GM23248 (cell line): ENCODE measurements at regions not wholly inside any gene's neighbourhood (a gene's known extent, or its start where the extent isn't known, plus 50 kb on each side); places are given as distances from the start of the nearest gene placed in this dataset.

ENCODE experiments used
- DNase-seq: peaks from one replicate; pipeline ENCODE4 v3.0.0-alpha.2; 2015
- H2AFZ ChIP-seq: fragments of 200-600 bp; sonication (generic); 2 replicates; pipeline ENCODE4 v1.6.1; 2016; ENCODE audit warnings: antibody characterized with exemption
- H3F3A ChIP-seq: fragments of 200-600 bp; sonication (generic); 2 replicates; pipeline ENCODE4 v1.6.1; 2016; ENCODE audit warnings: mild to moderate bottlenecking, antibody characterized with exemption, mixed run types; ENCODE audit not compliant: insufficient read depth
- H3K27ac ChIP-seq: fragments of 200-600 bp; sonication (generic); 2 replicates; pipeline ENCODE4 v1.5.1; 2016; ENCODE audit warnings: mild to moderate bottlenecking
- H3K27me3 ChIP-seq: fragments of 200-600 bp; sonication (generic); replicated peaks from 2 replicates; pipeline ENCODE4 v1.6.1; 2016; ENCODE audit warnings: mild to moderate bottlenecking; ENCODE audit not compliant: insufficient read depth
- H3K36me3 ChIP-seq: fragments of 200-600 bp; sonication (generic); 2 replicates; pipeline ENCODE4 v1.6.1; 2016; ENCODE audit warnings: low read depth, mild to moderate bottlenecking
- H3K4me1 ChIP-seq: fragments of 200-600 bp; sonication (generic); 2 replicates; pipeline ENCODE4 v1.6.1; 2016; ENCODE audit warnings: mild to moderate bottlenecking; ENCODE audit not compliant: insufficient read depth
- H3K4me2 ChIP-seq: fragments of 200-600 bp; sonication (generic); one replicate; pipeline ENCODE4 v1.6.1; 2016; ENCODE audit warnings: mild to moderate bottlenecking; ENCODE audit not compliant: unreplicated experiment
- H3K4me3 ChIP-seq: fragments of 200-600 bp; sonication (generic); 2 replicates; pipeline ENCODE4 v1.5.1; 2016; ENCODE audit warnings: mild to moderate bottlenecking
- H3K79me2 ChIP-seq: fragments of 200-600 bp; sonication (generic); 2 replicates; pipeline ENCODE4 v1.6.1; 2016; ENCODE audit warnings: mild to moderate bottlenecking; ENCODE audit not compliant: insufficient read depth
- H3K9ac ChIP-seq: fragments of 200-600 bp; sonication (generic); 2 replicates; pipeline ENCODE4 v1.6.1; 2016; ENCODE audit warnings: mild to moderate bottlenecking
- H3K9me2 ChIP-seq: fragments of 200-600 bp; sonication (generic); 2 replicates; pipeline ENCODE4 v1.6.1; 2016; ENCODE audit warnings: mixed run types, mild to moderate bottlenecking, moderate library complexity; ENCODE audit not compliant: insufficient read depth
- H3K9me3 ChIP-seq: fragments of 200-600 bp; sonication (generic); one replicate; pipeline ENCODE4 v1.6.1; 2017; ENCODE audit warnings: low read depth
- H4K20me1 ChIP-seq: fragments of 200-600 bp; sonication (generic); 2 replicates; pipeline ENCODE4 v1.6.0; 2016; ENCODE audit not compliant: insufficient read depth
- EZH2 ChIP-seq: fragments of 200-600 bp; sonication (generic); IDR thresholded peaks from 2 replicates; pipeline ENCODE4 v1.6.1; 2018; ENCODE audit warnings: antibody characterized with exemption, mild to moderate bottlenecking; ENCODE audit not compliant: insufficient read depth, poor library complexity, severe bottlenecking
- EZH2phosphoT487 ChIP-seq: fragments of 200-600 bp; sonication (generic); IDR thresholded peaks from 2 replicates; pipeline ENCODE4 v1.6.1; 2018; ENCODE audit warnings: antibody characterized with exemption, moderate library complexity, mild to moderate bottlenecking, low read depth; ENCODE audit not compliant: insufficient read depth
- WGBS, 2 experiments: methylation state at CpG; one replicate each; pipeline ENCODE4 v1.1.6; 2015 to 2017; ENCODE audit warnings: low lambda C conversion rate in 2 of 2, low coverage in 1 of 2; ENCODE audit errors: missing lambda C conversion rate in 2 of 2; 5-methylcytosine and 5-hydroxymethylcytosine counted together
- in situ Hi-C: fragments of 300-500 bp; cut with MboI; formaldehyde crosslinking; loops from 2 replicates; pipeline ENCODE4 v1.15.0; 2020

- peaks cover 1% of the 10 kb centered on the region for H3K4me1 ChIP-seq
- H3F3A ChIP-seq = no peaks in the 10 kb centered on the region
- no peaks in the 10 kb centered on the region for H3K36me3 ChIP-seq
- no peaks in the 10 kb centered on the region for H3K9me3 ChIP-seq
- no peak for DNase-seq
- no peak overlapping the region for H3K27ac ChIP-seq
- H3K9me2 ChIP-seq = no peaks in the 10 kb centered on the region
- H3K4me3 ChIP-seq = no peak overlapping the region
- no peak overlapping the region for H3K9ac ChIP-seq
- 38 to 44% methylated on average over 3 of the region's 3 CpGs for WGBS, 2 experiments
- H2AFZ ChIP-seq = no peak overlapping the region
- TF ChIP-seq EZH2phosphoT487 = no peak
- TF ChIP-seq EZH2 = no peak
- H3K27me3 ChIP-seq = no peaks in the 10 kb centered on the region
- H4K20me1 ChIP-seq = no peaks in the 10 kb centered on the region
- no peaks in the 10 kb centered on the region for H3K79me2 ChIP-seq
- H3K4me2 ChIP-seq = no peak overlapping the region
- in situ Hi-C loops = no loop called here
Observed at GRCh38 chr4:100828364-100828763, 310.5 kb upstream of the EMCN start.

- Histone ChIP-seq H3K27me3 (no peaks in the 10 kb centered on the region), H3K4me3 (no peak overlapping the region), H3K9me3 (no peaks in the 10 kb centered on the region), H3K9ac (no peak overlapping the region), H4K20me1 (no peaks in the 10 kb centered on the region), H3K27ac (no peak overlapping the region), H2AFZ (no peak overlapping the region), H3K9me2 (no peaks in the 10 kb centered on the region), H3K4me1 (peaks cover 7% of the 10 kb centered on the region), H3F3A (no peaks in the 10 kb centered on the region), H3K4me2 (no peak overlapping the region), H3K36me3 (no peaks in the 10 kb centered on the region), H3K79me2 (no peaks in the 10 kb centered on the region)
- TF ChIP-seq EZH2phosphoT487 (no peak), EZH2 (no peak)
- DNase-seq = no peak
- in situ Hi-C loops = no loop called here
Observed at GRCh38 chr4:100827756-100828155, 309.9 kb upstream of the EMCN start.

GRCh38 chr4:100826808-100827548 is 309.2 kb upstream of the EMCN start:
- no peak for TF ChIP-seq EZH2
- TF ChIP-seq EZH2phosphoT487 = no peak
- Histone ChIP-seq H2AFZ (no peak overlapping the region), H3K79me2 (no peaks in the 10 kb centered on the region), H4K20me1 (no peaks in the 10 kb centered on the region), H3K36me3 (no peaks in the 10 kb centered on the region), H3K27ac (no peak overlapping the region), H3K9ac (no peak overlapping the region), H3K4me1 (peaks cover 7% of the 10 kb centered on the region), H3F3A (no peaks in the 10 kb centered on the region), H3K27me3 (no peaks in the 10 kb centered on the region), H3K9me3 (no peaks in the 10 kb centered on the region), H3K9me2 (no peaks in the 10 kb centered on the region), H3K4me3 (no peak overlapping the region), H3K4me2 (no peak overlapping the region)
- in situ Hi-C loops = no loop called here
- DNase-seq = no peak
- 50% methylated on average over 7 of the region's 7 CpGs for WGBS, 2 experiments

GRCh38 chr4:100826067-100826466 is 308.2 kb upstream of the EMCN start:
- Histone ChIP-seq H2AFZ (no peak overlapping the region), H3K4me2 (no peak overlapping the region)

GRCh38 chr4:100823993-100824323 is 306.1 kb upstream of the EMCN start:
- Histone ChIP-seq H3K9me2 (no peaks in the 10 kb centered on the region), H3K36me3 (no peaks in the 10 kb centered on the region), H3K4me3 (no peak overlapping the region), H3K9me3 (no peaks in the 10 kb centered on the region), H2AFZ (no peak overlapping the region), H3F3A (no peaks in the 10 kb centered on the region), H3K27ac (no peak overlapping the region), H3K4me2 (no peak overlapping the region), H3K79me2 (no peaks in the 10 kb centered on the region), H4K20me1 (no peaks in the 10 kb centered on the region), H3K27me3 (no peaks in the 10 kb centered on the region), H3K4me1 (peaks cover 7% of the 10 kb centered on the region), H3K9ac (no peak overlapping the region)
- TF ChIP-seq EZH2 = no peak
- no peak for TF ChIP-seq EZH2phosphoT487
- in situ Hi-C loops = no loop called here
- DNase-seq = no peak

More at GRCh38 chr4:100826067-100826466, 308.2 kb upstream of the EMCN start:
- no peak for DNase-seq
- Histone ChIP-seq H3K79me2 (no peaks in the 10 kb centered on the region), H3K27me3 (no peaks in the 10 kb centered on the region), H3K9me3 (no peaks in the 10 kb centered on the region), H3F3A (no peaks in the 10 kb centered on the region), H3K9ac (no peak overlapping the region), H3K36me3 (no peaks in the 10 kb centered on the region), H3K4me1 (peaks cover 7% of the 10 kb centered on the region), H3K4me3 (no peak overlapping the region), H3K9me2 (no peaks in the 10 kb centered on the region), H3K27ac (no peak overlapping the region), H4K20me1 (no peaks in the 10 kb centered on the region)
- TF ChIP-seq EZH2phosphoT487 = no peak
- no peak for TF ChIP-seq EZH2
- in situ Hi-C loops = no loop called here
